Kidney epithelial cell (primary cell): ENCODE measurements at regions not wholly inside any gene's neighbourhood (a gene's known extent, or its start where the extent isn't known, plus 50 kb on each side); places are given as distances from the start of the nearest gene placed in this dataset.

Source experiments
- DNase-seq: peaks from one replicate; pipeline ENCODE4 v3.0.0-alpha.2; 2010; ENCODE audit warnings: low read depth
- H3K27me3 ChIP-seq: 2 replicates; pipeline ENCODE4 v1.6.0; 2011; ENCODE audit warnings: low read length; ENCODE audit not compliant: control insufficient read depth, insufficient read depth
- H3K36me3 ChIP-seq: 2 replicates; pipeline ENCODE4 v1.5.1; 2011; ENCODE audit warnings: low read length; ENCODE audit not compliant: control insufficient read depth, insufficient read depth
- H3K4me3 ChIP-seq: 2 replicates; pipeline ENCODE4 v1.5.1; 2011; ENCODE audit warnings: low read depth, mild to moderate bottlenecking, control low read depth, low read length
- TF ChIP-seq, protein P1 (sequence below): IDR thresholded peaks from 2 replicates; pipeline ENCODE4 v1.5.1; 2011; ENCODE audit warnings: mild to moderate bottlenecking, moderate library complexity, low read length, control low read depth, inconsistent platforms; ENCODE audit not compliant: insufficient read depth, poor library complexity, severe bottlenecking

GRCh38 chr21:15221799-15222386 lies 157.1 kb upstream of the NRIP1 start:
- DNase-seq = peak; percentile 72
- TF ChIP-seq, protein P1, sequence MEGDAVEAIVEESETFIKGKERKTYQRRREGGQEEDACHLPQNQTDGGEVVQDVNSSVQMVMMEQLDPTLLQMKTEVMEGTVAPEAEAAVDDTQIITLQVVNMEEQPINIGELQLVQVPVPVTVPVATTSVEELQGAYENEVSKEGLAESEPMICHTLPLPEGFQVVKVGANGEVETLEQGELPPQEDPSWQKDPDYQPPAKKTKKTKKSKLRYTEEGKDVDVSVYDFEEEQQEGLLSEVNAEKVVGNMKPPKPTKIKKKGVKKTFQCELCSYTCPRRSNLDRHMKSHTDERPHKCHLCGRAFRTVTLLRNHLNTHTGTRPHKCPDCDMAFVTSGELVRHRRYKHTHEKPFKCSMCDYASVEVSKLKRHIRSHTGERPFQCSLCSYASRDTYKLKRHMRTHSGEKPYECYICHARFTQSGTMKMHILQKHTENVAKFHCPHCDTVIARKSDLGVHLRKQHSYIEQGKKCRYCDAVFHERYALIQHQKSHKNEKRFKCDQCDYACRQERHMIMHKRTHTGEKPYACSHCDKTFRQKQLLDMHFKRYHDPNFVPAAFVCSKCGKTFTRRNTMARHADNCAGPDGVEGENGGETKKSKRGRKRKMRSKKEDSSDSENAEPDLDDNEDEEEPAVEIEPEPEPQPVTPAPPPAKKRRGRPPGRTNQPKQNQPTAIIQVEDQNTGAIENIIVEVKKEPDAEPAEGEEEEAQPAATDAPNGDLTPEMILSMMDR = no peak
- H3K27me3 ChIP-seq = no peaks in the 10 kb centered on the region
- no peaks in the 10 kb centered on the region for H3K36me3 ChIP-seq
- no peak overlapping the region for H3K4me3 ChIP-seq

GRCh38 chr21:15222707-15223106 lies 157.9 kb upstream of the NRIP1 start:
- H3K36me3 ChIP-seq = no peaks in the 10 kb centered on the region
- H3K27me3 ChIP-seq = no peaks in the 10 kb centered on the region
- peak; percentile 58 for DNase-seq
- TF ChIP-seq, protein P1 = no peak
- H3K4me3 ChIP-seq = no peak overlapping the region

DNA sequence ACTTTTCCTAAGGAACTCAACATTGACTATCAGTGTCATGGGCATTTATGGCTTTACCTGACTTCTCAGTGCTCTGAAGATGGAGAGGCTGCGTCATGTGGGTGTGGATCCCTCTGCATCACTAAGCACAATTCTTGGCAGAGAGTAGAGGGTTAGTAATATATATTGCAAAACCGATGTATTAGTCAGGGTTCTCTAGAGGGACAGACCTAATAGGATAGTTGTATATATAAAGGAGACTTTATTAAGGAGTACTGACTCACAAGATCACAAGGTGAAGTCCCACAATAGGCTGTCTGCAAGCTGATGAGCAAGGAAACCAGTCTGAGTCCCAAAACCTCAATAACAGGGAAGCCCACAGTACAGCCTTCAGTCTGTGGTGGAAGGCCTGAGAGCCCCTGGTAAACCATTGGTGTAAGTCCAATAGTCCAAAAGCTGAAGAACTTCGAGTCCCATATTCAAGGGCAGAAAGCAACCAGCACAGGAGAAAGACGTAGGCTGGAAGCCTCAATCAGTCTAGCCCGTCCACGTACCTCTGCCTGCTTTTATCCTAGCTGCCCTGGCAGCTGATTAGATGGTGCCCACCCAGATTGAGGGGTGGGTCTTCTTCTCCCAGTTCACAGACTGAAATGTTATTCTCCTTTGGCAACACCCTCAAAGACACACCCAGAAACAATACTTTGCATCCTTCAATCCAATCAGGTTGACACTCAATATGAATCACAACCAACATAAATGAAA lies 159.7 kb upstream of the NRIP1 start:
- Histone ChIP-seq H3K4me3 (no peak overlapping the region), H3K27me3 (no peaks in the 10 kb centered on the region), H3K36me3 (no peaks in the 10 kb centered on the region)
- DNase-seq = peak; percentile 90
- TF ChIP-seq, protein P1 = no peak

DNA sequence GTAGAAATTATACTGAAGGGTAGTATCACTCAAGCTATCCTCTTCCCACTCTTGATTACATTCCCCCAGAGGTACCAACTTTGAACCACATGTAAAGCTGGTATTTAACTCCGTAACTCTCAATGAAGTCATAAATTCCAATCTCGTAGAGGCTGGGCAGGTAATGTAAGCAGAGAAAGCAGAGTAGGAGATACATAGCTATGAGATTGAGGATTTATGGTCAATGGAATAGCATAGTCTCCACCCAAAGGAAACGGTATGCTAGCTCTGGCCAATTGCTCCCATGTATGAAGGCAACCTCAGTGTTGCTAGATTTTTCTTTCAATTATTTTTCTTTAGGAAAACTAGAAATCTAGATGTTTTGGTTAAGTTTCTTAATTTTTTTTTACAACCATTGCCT lies 163.1 kb upstream of the NRIP1 start:
- H3K4me3 ChIP-seq = no peak overlapping the region
- DNase-seq = no peak
- H3K27me3 ChIP-seq = no peaks in the 10 kb centered on the region
- H3K36me3 ChIP-seq = no peaks in the 10 kb centered on the region
- TF ChIP-seq, protein P1 = no peak

GRCh38 chr21:15229390-15229789 lies 164.6 kb upstream of the NRIP1 start:
- H3K36me3 ChIP-seq = no peaks in the 10 kb centered on the region
- TF ChIP-seq, protein P1 = no peak
- no peak for DNase-seq
- no peak overlapping the region for H3K4me3 ChIP-seq
- H3K27me3 ChIP-seq = no peaks in the 10 kb centered on the region
